Mucosa of descending colon (tissue), 3 donors: ENCODE measurements at regions not wholly inside any gene's neighbourhood (a gene's known extent, or its start where the extent isn't known, plus 50 kb on each side); places are given as distances from the start of the nearest gene placed in this dataset.

Experiments
- ATAC-seq: fragments of 200-7000 bp; cut with Tn5 transposase; one replicate; pipeline ENCODE4 v1.9.1; 2020; ENCODE audit warnings: mild to moderate bottlenecking, moderate library complexity
- DNase-seq, 3 donors: peaks; one replicate each; pipeline ENCODE4 v3.0.0-alpha.2; 2020
- H3K36me3 ChIP-seq: fragments of 200-600 bp; one replicate; pipeline ENCODE4 v1.8.0; 2021; ENCODE audit warnings: low read depth, mild to moderate bottlenecking
- H3K4me1 ChIP-seq: fragments of 200-600 bp; one replicate; pipeline ENCODE4 v1.8.0; 2021; ENCODE audit warnings: low read depth, mild to moderate bottlenecking
- H3K4me3 ChIP-seq: fragments of 200-600 bp; one replicate; pipeline ENCODE4 v1.8.0; 2021; ENCODE audit warnings: mild to moderate bottlenecking
- H3K9me3 ChIP-seq: fragments of 200-600 bp; one replicate; pipeline ENCODE4 v1.8.0; 2021; ENCODE audit warnings: mild to moderate bottlenecking
- intact Hi-C, 2 donors: fragments of 100-400 bp; cut with DNase I in 1 of 2; cut with micrococcal nuclease in 1 of 2; formaldehyde crosslinking; loops; one replicate each; pipeline versions ENCODE4 v1.11.0 to v1.11.1; 2022; cut with DNase I, micrococcal nuclease
- TF ChIP-seq, protein P1 (sequence below): fragments of 200-600 bp; IDR thresholded peaks from one replicate; pipeline ENCODE4 v1.8.0; 2022; ENCODE audit warnings: antibody characterized with exemption, mild to moderate bottlenecking
- donor health status: DM: no; HTN: no; CAD: no; lungs with moderate emphysema.
- donor health status: DM: no; HTN: no; CAD: no.
- donor health status: DM: no; HTN: yes; CAD: no.

DNA sequence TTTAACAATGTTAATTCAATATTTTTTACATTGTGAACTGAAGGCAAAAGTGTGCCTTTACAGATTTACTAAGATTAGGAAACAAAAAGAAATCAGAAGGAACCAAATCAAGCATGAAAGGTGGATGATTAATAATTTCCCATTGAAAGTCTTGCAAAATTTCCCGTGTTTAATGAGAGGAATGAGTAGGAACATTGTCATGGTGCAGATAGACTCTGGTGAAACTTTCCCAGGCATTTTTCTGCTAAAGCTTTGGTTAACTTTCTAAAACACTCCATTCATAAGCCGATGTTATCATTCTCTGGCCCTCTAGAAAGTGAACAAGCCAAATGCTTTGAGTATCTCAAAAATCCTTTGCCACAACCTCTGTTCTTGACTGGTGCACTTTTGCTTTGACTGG lies 1522.8 kb upstream of the PABPC4L start:
- ATAC-seq (no peak), DNase-seq (no peak)
- H3K4me1 ChIP-seq = no peaks in the 10 kb centered on the region
- no peaks in the 10 kb centered on the region for H3K36me3 ChIP-seq
- TF ChIP-seq, protein P1, sequence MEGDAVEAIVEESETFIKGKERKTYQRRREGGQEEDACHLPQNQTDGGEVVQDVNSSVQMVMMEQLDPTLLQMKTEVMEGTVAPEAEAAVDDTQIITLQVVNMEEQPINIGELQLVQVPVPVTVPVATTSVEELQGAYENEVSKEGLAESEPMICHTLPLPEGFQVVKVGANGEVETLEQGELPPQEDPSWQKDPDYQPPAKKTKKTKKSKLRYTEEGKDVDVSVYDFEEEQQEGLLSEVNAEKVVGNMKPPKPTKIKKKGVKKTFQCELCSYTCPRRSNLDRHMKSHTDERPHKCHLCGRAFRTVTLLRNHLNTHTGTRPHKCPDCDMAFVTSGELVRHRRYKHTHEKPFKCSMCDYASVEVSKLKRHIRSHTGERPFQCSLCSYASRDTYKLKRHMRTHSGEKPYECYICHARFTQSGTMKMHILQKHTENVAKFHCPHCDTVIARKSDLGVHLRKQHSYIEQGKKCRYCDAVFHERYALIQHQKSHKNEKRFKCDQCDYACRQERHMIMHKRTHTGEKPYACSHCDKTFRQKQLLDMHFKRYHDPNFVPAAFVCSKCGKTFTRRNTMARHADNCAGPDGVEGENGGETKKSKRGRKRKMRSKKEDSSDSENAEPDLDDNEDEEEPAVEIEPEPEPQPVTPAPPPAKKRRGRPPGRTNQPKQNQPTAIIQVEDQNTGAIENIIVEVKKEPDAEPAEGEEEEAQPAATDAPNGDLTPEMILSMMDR = no peak
- H3K4me3 ChIP-seq = no peak overlapping the region
- intact Hi-C loops = no loop called here
- H3K9me3 ChIP-seq = no peaks in the 10 kb centered on the region

DNA sequence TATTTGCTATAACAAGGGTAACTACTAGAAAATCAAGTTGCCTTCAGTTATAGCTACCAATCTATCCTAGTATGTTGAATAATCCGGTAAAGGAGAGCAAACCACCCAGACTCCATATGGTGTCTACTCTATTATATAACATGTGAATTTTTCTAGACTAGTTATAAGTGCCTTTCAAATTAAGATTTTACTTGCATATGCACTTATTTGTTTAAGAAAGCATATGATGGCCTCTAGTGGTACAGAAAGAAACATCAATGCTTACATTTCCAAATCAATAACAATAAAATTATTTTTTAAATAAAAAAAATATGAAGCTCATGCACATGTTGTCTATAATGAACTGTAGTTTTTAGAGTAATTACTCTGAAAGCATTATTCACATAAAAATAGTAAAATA lies 1516.4 kb upstream of the PABPC4L start:
- DNase-seq (no peak), ATAC-seq (no peak)
- intact Hi-C loops = no loop called here
- H3K4me1 ChIP-seq = no peaks in the 10 kb centered on the region
- TF ChIP-seq, protein P1 = no peak
- no peaks in the 10 kb centered on the region for H3K36me3 ChIP-seq
- no peak overlapping the region for H3K4me3 ChIP-seq
- H3K9me3 ChIP-seq = no peaks in the 10 kb centered on the region

DNA sequence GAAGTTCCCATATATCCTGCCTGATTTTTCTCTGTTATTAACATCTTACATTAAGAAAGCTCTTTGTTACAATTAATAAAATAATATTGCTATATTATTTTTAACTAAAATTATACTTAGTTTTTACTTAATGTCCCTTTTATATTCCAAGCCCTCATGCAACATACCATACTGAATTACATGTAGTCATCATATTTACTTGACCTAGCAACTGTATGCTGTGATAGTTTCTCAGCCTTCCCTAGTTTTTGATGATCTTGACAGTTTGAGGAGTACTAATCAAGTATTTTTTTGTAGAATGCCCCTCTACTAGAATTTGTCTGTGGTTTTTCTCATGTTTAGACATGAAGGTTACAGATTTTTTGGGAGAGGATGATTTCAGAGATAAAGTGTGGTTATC lies 1503.8 kb upstream of the PABPC4L start:
- TF ChIP-seq, protein P1 = no peak
- no peak for ATAC-seq
- no peaks in the 10 kb centered on the region for H3K4me1 ChIP-seq
- H3K36me3 ChIP-seq = no peaks in the 10 kb centered on the region
- H3K9me3 ChIP-seq = no peaks in the 10 kb centered on the region
- H3K4me3 ChIP-seq = no peak overlapping the region
- intact Hi-C loops = no loop called here
- no peak for DNase-seq

DNA sequence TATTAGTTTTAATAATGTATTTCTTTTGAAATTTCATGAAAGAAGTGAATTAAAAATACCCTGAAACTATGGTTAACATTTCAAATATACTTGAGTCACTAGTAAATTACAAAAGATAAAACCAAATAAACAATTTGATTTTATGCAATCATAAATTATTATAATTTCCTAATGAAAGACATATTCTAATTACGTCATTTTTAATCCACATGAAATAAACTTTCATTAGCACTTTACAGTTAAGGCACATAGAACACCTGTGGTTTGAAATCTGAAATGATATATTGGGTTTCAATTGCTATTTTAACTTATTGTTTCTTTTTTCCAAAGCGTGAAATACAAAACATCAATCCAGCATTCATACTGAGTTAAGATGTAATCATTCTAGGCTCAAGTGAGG lies 1492.5 kb upstream of the PABPC4L start:
- no peak for DNase-seq
- Histone ChIP-seq H3K4me1 (no peaks in the 10 kb centered on the region), H3K9me3 (no peaks in the 10 kb centered on the region), H3K4me3 (no peak overlapping the region), H3K36me3 (no peaks in the 10 kb centered on the region)
- TF ChIP-seq, protein P1 = no peak
- ATAC-seq = no peak
- intact Hi-C loops = no loop called here

DNA sequence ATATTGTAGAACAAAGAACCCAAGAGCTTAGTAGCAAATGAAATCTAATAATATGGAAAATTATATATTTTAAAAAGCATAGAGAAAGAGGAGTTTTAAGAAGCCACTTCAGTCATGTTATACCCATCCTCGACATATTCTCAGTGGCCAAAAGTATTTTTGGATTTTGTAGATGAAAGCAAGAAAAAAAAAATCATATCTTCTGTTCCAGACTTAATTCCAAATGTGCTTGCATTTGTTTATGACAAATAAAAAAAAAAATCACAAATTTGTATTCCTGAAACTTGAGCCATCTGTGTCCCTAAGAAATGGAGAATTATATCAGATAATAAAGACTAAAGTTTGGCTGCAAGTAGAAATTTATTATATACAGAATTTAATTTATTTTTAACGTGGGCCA lies 1482.4 kb upstream of the PABPC4L start:
- H3K4me1 ChIP-seq = no peaks in the 10 kb centered on the region
- intact Hi-C loops = no loop called here
- H3K9me3 ChIP-seq = peaks cover 3% of the 10 kb centered on the region
- ATAC-seq (no peak), DNase-seq (no peak)
- H3K36me3 ChIP-seq = no peaks in the 10 kb centered on the region
- TF ChIP-seq, protein P1 = no peak
- no peak overlapping the region for H3K4me3 ChIP-seq

DNA sequence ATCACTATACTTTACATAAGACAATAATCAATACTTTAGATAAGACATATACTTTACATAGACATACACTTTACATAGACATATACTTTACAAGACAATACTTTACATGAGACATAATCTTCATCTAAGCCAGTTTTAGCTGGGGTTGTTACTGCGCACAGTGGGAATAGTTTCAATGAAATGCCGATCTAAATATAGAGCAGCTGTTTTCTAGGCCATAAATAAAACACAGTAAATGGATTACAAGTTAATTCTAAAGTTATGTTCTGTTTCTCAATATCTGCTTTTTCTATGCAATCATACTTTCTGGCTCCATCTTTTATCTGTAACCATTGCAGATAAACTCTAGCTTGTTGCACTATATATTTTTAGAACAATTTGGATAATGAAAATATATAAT lies 1470.6 kb upstream of the PABPC4L start:
- no peaks in the 10 kb centered on the region for H3K4me1 ChIP-seq
- DNase-seq (no peak), ATAC-seq (no peak)
- intact Hi-C loops = no loop called here
- no peaks in the 10 kb centered on the region for H3K9me3 ChIP-seq
- TF ChIP-seq, protein P1 = no peak
- H3K36me3 ChIP-seq = no peaks in the 10 kb centered on the region
- H3K4me3 ChIP-seq = no peak overlapping the region
